GM18873 (cell line): ENCODE measurements at regions not wholly inside any gene's neighbourhood (a gene's known extent, or its start where the extent isn't known, plus 50 kb on each side); places are given as distances from the start of the nearest gene placed in this dataset.

Experiments used
- ATAC-seq: cut with Tn5 transposase; IDR thresholded peaks from one replicate; pipeline ENCODE4 v1.9.1; 2021; ENCODE audit warnings: mild to moderate bottlenecking, moderate library complexity, moderate number of reproducible peaks; ENCODE audit not compliant: unreplicated experiment, low FRiP score

DNA sequence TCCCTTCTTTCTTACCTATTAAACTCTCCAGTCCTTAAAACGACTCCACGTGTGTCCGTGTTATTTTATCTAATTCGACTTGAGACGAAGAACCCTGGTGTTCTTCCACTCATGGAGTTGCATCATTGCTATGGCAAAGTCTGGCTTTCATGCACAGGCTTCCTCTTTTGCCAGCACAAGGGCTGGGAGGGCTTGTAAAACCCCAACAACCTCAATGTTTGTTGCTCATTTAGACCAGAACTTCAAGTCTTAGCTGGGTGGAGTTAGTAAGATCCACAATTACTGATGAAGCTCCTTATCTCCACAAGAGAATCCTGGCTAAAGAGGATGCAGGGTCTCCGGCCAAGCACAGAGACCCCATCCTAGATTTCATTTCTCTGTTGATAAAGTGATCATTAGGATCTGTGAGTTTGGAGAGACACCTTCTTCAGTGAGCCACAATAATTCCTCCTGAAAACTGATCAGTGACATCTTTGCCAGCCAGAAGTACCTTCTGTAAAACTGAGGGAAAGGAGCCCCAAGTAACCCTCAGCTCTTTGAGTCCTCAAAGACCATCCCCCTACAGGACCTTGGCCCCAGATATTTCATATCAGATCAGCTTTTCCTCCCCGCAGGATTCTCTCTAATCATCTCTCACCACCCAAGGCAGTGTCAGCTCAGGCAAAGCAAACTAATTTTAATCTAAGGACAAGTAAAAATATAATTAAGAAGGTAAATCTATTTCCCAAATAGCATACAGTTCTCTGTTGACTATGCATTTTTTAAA lies 514.6 kb downstream of the FUT8 start:
- ATAC-seq = no peak

DNA sequence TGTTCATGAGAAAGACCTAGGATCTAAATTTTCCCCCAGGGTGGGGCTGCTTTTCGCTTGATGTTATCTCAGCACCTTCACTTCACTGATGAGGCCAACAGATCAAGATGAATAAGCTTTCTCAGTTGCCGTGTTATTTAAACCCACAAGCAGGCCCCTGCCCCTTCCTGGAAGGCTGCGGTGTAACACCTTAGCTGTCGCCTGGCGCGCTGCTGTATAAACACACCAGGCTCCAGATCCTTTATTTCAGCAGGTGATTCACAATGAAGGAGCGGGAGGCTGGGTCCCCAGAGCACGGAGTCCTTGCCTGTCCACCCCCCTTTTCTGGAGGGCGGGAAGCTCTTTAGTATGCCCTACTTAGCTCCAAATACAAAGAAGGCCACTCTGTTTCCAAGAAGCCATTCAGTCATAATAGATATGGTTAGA lies 515.4 kb downstream of the FUT8 start:
- ATAC-seq = no peak

DNA sequence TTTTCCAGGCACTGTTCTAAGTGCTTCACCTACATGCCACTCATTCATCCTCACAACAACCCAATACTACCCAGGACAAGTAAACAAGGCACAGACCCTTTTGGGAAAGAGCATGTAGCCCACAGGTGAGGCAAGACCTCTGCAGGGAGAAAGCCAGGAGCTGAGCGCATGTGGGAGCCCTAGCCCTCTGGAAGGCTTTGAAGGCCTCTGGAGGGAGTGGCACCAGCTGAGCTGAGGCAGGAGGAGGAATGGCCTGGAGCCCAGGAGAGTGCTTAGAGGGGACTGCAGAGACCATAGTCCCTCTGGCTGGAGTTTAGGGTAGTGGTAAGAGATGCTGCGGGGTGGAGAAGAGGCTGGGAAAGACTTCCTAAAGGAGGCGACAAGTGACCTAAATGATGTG lies 516.5 kb downstream of the FUT8 start:
- no peak for ATAC-seq

DNA sequence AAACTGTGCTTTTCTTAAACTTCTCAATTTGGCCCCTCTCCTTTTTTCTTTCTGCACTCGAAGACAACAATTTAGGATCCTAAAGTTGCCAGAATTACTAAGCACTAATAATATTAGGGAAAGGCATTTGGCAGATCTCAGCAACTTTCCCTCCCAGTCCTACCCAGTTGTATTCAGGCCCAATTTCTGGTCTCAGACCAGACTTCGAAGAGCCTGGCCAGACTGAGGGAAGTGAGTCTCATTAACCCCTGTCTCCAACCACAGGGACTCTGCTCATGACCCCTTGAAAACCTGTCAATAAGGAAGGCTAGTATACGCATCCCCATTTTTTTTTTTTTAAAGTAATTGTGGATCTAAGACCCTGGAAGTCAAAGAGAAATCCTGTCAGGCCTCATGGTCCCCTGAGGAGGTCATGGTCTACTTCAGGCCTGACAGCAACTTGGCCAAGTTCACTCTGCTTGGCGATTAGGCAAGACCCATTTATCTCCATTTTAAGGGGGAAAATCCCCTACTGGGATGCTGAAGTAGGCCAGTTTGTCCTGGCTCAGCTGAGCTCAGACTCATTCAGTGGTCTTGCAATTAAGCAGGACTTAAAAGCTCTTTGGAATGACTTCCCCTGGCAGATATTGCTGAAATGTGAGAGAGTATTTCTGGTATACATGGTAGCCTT lies 521.0 kb downstream of the FUT8 start:
- ATAC-seq = no peak

DNA sequence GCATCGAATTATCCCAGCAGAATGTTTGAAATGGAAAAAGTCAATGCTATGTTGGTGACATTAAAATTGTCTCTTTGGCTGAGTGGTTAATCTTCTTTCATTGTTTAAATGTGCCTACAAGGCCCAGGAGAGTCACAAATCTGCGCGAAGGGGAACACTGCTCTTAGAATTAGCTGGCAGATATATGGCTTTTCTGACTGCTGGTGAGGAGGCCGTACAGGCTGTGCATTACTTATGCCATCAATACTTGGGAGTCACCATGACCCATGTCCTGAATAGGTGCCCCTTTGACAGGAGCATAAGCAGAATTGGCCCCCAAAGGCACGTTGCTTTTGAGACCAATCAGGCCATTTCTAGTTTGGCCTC lies 521.5 kb downstream of the FUT8 start:
- no peak for ATAC-seq

DNA sequence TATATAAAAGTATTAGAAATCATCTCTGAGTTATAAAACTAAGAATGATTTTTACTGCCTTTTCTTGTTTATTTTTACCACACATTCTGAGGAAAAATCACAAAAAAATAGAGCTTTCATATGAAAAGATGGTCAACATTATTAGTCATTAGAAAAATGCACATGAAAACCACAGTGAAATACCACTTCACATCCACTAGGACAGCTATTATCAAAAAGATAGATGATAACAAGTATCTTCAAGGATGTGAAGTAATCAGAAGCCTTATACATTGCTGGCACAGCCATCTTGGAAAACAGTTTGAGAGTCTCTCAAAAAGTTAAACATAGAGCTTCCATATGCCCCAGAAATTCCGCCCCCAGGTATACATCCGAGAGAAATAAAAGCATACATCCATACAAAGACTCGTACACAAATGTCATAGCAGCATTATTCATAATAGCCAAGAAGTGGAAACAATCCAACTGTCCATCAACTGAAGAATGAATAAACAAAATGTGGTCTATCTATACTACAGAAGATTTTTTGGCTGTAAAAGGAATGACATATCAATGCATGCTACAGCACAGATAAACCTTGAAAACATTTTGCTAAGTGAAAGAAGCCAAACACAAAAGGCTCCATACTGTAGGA lies 523.9 kb downstream of the FUT8 start:
- ATAC-seq = no peak

DNA sequence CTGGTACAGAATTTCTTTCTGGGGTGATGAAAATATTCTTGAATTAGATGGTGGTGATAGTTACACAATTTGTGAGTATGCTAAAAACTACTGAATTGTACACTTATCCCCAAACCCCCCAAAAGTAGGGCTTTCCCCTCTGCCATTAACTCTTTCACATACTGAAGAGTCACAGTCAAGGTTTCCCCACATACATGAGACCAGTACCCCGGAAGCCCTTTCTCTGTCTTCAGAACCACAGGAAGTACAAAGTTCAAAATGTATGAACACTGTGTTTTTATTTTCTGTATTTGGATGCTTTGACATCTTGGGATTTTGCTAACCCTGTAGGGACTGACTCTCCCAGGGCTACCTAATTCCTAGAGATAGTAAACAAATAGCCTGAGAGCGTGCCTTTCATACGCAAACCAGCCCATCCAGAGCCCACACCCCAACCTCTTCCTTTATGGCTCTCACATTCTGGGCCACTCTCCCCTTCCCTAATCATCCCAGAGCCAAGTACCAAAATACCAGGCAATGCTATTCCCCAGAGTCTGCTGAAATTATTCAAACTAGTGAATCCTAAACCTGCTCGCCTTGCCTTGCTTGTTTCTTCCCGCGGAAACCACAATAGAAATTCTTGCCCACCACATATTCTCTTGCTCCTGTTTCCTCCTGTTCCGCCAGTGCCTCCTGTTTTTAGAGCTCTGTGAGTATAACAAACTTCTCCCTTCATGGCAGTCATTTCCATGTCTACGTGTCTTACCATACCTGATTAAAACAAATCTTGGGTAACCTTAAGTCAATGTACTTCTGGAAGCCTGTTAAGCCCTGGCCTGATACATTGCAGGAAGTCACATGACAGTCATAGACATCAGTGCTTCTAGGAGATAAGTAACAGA lies 524.8 kb downstream of the FUT8 start:
- ATAC-seq = no peak

DNA sequence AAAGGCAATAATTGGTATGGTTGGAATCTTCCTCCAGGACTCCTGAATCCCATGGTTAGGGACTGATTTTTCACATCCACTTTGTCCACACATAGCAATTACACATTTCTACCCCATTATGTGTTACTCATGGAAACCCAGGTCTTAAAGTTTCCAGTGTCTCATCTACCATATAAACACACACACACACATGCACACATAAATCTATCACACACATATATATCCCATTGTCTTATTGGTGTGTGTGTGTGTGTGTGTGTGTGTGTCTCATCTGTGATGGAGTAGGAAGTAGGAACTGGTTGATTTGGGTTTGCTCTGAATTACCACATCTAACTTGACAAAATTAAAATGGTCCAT lies 525.4 kb downstream of the FUT8 start:
- no peak for ATAC-seq

DNA sequence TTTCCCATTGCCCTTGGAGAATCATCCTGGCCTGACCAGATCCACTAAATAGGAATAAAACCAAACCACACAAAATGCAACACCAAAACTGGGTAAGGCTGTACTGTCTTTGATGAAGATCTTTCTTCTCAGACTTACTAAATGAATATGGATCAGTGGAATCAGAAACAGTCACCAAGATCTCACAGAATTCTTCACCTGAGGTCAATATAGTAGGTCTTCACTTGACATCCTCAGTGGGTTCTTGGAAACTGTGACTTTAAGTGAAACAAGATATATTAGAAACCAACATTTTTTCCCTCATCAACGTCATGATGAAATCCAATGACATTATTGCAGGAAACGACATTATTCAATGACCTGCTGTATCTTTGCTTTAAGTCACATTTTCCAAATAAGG lies 526.2 kb downstream of the FUT8 start:
- no peak for ATAC-seq

DNA sequence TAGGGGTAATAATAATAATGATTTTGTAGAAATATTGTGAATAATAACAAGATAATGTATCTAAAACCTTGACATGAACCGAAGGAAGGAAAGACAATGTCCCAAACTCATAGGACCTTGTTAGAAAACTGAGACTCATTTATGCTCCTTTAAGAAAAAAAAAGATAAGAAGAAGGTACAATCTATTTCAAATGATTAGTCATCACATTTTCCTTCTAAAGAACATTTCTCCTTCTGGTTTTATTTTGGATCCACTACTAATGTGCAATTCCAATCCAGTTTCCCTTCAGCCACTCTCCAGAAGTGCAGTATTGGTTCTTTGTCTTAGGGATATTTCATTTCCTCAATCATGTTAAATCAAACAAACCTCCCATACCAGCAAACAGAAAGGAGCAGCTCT lies 526.7 kb downstream of the FUT8 start:
- ATAC-seq = no peak

DNA sequence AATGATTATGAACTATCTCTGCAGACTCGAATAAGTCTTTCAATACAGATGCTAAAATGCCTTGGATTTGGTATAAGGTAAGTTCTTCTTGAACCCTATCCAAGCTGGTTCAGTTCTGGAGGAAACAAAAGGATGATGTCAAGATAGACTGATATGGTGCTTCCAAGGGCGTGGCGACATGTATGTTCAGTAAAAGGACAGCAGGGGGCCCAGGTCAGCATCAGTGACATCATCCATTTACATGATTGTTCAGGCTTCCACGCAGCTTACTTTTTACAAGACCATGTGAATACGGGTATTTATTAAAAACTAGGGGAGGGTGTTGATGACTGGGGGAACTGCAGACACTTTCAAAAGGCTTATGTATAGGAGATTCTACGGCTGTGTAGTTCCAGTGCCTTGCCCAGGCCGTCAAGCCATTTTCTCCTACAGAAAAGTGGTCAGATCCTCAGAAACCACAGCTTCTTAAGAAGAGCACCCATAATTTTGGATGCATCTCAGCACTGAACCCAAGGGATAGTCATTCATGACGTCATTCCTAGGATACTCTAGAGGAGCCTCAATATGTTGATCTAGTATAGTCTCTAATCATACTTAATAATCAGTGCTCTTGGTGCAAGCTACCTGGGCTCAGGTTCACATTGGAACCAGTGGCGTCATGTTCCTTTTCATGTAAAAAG lies 527.7 kb downstream of the FUT8 start:
- ATAC-seq = no peak

DNA sequence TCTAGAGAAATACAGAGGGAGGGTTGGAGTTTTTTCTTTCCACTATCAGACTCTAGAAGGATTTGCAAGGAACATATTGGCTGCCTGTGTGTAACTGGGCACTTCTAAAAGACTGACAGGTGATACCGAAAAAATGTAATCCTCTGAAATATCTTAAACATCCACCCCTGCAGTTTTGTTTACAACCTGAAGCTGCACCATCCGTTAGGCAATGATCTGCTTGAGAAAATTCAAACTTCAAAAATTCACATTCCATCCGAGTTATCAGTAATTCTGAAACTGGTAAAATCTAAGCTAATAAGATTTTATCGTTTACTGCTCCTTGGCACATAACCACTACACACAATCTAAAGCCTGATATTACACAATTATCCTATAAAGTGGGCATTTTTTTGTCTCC lies 528.6 kb downstream of the FUT8 start:
- no peak for ATAC-seq

DNA sequence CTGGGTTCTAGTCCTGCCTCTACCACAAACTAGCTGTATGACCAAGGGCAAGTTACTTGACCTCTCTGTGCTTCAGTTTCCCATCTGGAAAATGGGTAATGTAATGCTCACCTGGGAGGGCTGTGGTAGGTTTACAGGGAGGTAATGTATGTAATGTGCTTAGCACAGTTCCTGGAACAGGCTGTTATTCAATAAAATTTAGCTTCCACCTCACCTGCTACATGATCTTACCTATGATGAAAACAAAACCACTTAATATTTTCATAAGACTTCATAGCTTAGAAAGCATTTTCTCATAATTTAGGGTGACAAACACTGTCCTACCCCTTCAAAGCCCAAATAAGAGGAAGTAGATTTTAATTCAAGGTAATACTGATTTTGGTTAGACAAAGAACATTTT lies 530.6 kb downstream of the FUT8 start:
- no peak for ATAC-seq

DNA sequence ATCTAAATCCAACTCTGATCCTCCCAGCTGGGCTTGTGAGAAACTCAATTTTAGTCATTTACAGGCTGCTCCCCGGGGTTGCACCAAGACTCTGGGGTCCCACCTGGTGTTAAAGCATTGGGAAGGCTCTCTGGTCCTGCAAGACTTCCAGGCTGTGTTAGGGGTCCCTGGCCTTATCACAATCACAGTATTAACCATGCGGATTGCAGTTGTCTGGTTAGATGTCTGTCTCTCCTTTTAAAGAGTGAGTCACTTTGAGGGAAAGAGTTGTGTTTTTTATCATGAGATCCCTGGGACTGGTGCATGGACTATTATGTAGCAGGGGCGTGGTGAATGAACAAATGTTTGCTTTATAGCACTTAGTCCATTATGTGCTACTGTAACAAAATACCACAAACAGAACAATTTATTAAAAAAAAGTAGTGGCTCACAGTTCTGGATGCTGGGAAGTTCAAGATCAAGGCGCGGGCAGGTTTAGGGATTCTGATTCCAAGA lies 531.4 kb downstream of the FUT8 start:
- no peak for ATAC-seq

DNA sequence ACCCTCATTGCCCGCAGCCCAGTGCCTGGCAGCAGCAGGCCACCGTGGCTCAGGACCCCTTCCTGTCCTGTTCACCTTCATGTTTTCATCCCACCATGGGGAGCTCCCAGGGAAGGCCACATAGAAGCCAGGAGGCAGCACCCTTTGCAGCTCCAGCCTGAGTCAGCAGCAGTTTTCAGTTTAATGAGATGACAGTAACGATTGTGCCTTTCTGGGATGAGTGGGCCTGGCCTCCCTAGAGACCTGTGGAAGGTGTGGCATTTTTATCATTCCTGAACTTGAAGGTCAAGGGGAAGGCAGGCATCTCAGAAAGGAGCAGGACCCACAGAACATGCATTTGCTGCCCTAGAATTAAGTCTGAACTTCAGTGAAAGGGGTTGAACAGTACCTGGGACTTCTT lies 532.8 kb downstream of the FUT8 start:
- no peak for ATAC-seq

DNA sequence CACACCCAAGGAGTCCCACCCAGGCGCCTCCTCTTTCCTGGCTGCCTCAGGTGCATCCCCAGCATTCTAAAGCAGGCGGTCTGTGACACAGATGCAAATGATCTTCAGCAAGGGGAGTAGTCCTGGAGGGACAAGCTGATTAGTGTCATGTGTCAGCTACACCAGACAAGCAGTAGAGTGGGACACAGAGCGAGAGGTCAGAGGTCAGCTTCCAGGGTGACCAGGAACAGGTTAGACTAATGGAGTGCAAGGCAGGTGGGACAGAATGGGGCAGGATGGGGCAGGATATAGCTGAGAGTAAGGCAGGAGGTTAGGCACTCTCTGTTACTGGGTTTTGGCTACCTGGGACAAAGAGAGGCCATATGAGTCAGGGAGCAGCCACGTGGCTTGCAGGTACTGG lies 534.0 kb downstream of the FUT8 start:
- ATAC-seq = no peak

DNA sequence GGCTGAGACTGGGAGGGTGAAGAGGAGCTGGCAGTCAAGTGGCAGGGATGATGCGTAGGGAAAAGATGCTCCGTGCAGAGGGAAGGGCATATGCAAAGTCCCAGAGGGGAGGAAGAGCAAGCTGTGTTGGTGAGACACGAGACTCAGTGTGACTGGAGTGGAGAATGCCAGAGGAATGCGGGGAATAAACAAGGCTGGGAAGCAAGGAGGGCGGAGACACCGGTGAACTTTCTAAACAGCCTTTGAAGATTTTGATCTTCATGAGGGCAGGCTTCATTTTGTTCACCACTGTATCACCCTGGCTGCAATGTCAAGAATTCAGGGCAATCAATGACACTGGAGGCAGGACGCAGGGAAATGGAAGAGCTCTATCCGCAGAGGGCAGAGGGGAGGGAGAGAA lies 535.8 kb downstream of the FUT8 start:
- no peak for ATAC-seq

DNA sequence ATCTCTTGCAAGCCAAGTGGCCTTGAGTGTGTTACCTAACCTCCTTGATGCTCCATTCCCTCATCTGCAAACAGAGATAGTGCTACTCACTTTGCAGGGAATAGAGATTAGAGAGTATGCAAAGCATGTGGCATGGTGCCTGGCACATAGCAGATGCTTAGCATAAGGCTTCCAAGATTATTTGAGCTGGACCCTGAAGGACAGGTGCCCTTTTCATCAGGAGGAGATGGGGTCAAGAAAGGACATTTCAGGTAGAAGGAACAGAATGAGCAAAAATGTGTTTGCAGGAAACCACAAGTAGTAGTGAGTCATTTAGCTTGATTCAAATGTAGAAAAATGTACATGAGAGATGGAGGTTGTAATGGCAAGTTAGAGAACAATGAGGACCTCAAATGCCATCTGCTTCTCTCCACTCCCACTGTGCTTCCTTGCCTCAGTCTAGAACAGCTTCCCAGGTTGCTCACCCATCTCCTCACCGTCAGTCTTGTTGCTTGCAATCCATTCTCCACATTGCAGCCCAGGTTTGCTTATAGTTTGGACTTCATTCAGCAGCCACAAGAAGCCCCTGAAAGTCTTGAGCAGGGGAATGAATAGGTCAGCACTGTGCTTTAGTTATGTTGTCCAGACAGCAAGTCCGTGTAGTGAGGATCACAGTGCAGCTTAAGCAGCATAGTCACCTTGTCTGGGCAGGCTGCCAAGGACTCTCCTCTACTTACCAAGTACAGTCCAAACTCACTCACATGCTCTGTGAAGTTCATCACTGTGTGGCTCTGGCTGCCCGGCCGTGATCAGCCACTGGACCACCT lies 536.3 kb upstream of the CCDC196 start:
- ATAC-seq = peak; percentile 43

DNA sequence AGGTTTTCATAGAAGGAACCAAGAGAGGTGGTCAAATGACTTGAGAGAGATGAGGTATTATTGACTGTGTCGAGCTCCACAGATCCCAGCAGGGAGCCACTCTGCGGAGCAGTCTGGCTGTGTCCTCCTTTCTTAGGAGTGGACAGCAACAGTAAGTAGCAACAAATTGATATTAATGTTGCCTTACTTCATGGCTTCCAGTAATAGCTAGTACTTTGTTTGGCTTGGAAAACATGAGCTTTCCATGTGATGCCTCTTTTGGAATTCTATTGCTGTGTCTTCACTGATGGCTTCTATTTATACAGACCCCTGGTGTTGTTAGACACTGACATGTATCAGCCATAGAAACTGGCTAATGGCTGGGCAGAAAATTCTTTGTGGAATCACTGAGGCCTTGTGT lies 531.2 kb upstream of the CCDC196 start:
- ATAC-seq = no peak
